ENCODE measurements at regions not wholly inside any gene's neighbourhood (a gene's known extent, or its start where the extent isn't known, plus 50 kb on each side); places are given as distances from the start of the nearest gene placed in this dataset.
A peak's percentile ranks its signal among the peaks of the same experiment; 100 is the strongest.

DNA sequence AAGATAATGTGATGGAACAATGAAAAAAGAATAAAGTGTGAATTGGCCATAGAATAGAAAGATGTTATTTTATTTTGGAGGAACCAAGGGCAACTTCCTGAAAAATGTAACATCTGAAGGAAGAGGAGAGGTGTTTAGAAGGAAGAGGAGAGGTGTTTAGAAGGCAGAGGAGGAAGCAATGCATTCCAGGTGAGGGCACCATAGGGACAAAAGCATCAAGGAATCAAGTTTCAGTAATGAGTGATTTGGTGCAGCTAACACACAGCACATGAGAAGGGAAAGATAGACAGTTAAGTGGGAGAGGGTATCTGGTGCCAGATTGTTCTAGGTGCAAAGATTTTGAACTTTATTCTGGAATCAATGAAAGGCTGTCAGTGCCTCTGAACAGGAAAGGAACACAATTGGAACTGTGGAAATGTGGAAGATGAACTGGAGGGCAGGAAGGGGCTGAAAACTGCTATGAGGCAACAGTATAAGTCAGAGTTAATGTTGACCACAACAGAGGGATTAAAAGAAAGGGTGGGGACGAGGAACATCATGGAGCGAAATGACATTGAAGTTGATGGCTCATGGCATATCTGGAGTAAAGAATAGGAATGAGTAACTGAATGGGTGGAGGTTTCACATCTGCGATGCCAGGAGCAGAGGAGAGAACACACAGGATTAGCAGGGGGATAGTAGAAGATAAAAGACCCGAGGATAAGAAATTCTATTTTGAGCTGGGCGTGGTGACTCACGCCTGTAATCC, 326.6 kb downstream of the LRIG3 start:
- no peak for DNase-seq

DNA sequence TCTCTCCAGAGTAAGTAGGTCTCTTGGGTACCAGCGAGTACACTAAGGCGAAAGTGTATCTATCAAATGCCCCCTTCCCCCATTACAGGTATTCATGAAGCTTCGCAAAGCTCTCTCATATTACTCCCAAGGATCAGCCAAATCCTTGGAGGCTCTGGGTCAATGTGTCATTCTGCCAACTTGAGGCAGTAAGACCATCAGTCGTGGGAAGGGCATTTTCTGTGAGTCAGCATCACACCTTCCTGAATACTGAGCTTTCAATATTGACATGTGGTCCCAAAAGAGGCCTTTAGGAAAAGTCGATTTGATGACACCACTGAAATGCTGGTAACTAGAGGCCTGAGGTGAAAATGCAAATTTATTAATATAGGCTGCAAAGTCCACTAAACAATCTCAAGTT, 323.9 kb downstream of the LRIG3 start:
- DNase-seq, result no peak

DNA sequence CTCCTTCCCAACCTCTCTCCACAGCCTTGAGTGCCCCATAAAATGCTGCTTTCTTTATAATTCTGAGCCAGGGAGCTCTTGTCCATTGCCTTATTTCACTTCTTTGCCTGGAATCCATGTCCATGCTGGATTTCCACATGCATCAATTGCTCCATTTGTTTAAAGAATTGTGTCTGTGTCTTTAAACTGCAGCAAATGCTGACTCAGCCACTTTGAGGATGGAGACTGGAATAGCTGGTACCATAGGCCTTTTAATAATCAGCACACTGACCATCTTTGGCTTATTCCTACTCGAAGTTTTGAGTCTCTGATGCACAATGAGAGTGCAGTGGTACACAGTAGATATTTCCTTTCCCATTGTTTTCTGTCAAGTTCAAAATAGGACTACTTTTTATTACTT, 318.8 kb downstream of the LRIG3 start:
- DNase-seq, result no peak

DNA sequence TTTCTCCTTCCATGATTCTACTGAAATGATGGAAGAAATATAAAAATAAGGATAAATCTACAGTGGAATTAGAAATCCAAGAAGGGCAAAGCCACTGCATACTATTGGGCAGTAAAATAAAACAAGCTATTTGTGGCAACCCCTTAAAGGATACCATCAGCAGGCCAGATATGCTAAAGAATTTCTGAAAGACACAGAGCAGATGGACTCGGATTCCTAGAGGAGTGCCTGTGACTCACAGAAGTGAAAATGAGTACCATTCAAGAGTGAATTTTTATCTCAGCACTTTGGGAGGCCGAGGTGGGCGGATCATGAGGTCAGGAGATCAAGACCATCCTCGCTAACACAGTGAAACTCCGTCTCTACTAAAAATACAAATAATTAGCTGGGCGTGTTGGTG, 318.1 kb downstream of the LRIG3 start:
- no peak for DNase-seq

DNA sequence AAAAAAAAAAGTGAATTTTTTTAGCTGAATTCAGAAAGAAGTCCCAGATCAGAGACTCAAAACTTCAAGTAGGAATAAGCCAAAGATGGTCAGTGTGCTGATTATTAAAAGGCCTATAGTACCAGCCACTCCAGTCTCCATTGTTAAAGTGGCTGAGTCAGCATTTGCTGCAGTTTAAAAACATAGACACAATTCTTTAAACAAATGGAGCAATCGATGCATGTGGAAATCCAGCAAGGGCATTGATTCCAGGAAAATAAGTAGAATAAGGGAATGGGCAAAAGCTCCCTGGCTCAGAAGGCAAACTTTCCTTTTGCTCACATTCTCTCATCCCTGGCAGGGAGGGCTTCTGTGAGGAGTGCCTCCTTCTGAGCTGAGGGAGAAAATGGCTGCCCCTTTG, 317.6 kb downstream of the LRIG3 start:
- DNase-seq, result no peak

DNA sequence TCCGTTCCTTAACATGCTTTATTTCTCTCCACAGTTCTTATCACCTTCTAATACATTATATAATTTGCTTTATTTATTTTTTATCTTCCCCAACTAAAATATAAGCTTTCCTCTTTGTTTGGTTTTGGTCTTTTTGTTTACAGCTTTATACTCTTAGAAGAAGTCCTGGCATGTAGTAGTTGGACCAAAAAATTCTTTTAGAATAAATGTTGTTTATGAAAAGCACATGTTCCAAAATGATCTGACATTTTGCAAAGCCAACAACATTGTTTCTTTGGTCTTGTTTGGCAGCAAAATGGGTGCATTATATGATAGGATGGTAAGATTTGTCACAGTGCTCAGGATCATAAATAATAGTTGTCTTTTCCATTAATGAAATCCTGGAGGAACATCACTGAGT, 312.5 kb downstream of the LRIG3 start:
- DNase-seq, result no peak

DNA sequence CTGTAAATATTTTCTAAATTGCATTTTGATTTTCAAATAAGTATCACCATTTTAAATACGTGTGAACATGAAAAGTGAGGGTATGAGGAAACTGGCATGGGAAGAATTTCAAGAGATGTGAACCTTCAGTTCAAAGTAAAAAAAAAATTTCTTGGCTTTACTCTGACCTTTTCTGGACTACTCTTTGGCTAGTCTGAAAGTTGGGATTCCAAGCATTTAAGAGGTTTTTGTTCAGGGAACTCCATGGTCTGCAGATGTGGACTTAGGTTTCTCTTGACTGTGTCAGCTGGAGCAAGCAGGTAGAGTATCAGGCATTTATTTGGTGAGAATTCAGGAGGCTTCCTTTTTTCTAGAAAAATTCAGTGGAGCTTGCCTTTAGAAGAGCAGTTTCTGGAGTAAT, 311.6 kb downstream of the LRIG3 start:
- DNase-seq, result no peak

DNA sequence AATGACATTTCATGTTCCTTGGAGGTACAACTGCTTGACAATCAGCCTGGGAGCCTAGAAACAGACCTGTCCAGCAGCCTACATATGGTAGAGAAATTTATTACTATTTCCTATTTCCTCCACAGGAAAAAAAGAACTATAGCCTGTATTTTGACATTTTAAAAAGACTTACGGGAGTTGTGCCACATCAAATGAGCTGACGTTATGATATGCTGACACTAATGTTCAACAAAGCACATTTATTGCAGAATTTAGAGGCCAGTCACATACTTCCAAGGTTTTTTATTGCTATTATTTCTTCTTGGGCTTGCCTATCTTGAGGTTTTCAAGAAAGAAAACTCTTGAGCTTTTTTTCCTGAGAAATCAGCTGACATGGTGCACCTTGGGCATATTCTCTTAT, 305.3 kb downstream of the LRIG3 start:
- DNase-seq, result no peak

DNA sequence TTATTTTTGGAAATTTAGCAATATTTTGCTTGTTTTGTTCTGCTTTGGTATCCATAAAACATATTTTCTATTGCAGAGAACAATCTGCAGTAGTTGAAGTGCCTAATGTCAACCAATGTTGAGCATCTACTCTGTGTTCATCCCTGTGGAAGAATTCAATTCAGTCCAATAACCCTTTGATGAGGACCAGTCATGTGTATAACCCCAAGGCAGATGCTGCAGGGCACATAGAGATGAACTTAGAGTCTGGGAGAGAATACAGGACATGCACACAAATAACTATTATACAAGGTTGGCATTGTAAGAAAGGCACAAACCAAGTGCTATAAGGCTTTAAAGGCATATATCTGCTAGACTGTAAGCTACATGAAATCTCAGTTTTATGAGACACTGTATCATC, 304.7 kb downstream of the LRIG3 start:
- no peak for DNase-seq

DNA sequence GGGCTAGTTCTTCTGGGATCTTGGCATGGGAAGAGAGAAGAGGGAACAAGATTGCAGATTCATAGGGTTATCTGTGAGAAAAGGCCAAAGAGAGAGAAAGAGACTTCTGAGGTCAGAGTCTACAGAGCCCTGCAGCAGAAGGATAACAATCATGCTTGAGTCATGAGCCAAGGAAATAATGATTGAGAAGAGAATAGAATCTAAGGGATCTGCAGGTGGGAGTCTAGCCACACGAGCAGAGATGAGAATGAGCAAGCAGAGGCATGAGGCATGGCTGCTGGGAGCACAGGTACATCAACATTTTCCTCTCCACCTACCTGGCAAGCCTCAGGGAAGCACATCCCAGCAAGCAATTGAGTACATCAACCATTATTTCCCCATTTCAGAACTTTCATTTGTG, 303.7 kb downstream of the LRIG3 start:
- DNase-seq, result no peak

DNA sequence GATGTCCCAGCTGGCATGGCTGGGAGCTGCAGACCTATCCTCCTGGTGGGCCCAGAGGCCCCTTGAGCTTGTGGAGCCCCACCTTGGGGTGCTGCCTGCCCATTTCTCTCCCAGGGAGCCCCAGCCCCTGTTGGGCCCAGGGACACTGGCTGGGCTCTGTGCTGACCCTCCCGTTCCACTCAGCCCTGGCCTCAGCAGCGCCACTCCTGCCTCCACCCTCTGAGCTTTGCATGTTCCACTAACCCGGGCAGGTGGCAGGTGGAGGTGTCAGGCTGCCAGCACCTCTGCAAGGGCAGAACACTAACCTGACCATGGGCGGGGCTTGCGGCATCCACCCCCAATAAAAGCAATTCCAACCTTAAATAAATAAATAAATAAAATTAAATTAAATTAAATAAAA, 299.2 kb downstream of the LRIG3 start:
- DNase-seq, result no peak

DNA sequence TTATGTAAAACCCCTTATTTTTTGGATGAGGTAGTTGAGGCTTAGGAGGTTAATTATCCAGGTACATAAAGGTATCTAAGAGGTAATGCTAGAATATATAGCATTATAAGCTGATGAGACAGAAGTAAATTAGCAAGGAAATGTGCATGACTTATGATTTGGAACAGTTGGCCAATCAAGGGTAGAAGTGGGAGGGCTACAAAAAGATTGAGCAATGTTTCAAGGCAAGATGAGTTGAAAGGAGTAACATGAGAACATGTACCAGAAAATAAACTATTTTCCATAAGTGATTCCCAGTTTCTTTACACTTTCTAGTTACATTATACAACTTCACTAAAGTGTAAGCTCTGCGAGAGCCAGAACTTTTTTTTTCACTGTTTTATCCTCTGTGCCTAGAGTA, 290.9 kb downstream of the LRIG3 start:
- no peak for DNase-seq

DNA sequence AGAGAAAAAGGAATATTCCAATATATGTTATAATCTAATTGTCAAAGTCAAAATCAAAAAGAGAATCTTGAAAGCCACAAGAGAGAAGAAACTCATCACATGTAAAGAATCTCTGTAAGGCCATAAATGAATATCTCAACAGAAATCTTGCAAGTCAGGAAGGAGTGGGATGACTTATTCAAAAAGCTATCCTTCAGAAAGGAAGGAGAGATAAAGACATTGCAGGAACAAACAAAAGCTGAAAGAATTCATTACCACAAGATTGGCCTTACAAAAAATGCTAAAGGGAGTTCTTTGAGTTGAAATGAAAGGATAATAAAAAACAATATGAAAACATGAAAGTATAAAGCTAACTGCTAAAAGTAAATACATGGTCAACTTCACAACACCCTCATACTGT, 286.8 kb downstream of the LRIG3 start:
- no peak for DNase-seq

DNA sequence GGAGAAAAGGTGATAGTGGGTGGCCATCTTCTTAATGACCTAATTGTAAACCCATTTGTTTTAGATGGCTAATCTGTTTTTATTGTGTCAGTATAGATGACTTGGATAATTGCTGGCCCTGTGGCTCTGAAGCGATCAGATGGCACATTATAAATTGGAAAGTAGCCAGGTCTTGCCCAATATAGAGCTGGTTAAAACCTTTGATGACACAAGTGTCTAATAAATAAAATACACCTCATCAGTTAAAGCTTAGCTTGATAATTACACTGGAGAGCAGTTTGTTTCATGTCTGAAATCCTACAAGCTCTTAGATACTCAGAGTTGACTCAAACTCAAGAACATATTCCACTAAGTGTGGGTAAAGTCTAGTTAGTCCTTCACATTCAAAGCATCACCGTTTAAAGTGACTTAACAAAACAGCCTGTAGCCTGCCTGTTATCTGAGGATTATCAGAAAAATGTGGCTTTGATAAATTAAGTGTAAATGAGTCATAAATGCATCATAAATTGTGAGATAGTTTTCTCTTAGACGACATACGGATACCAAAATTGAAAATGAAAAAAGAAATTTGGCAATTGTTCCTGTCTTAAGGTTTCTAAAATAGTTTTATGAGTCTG, 280.9 kb downstream of the LRIG3 start:
- DNase-seq, result no peak

DNA sequence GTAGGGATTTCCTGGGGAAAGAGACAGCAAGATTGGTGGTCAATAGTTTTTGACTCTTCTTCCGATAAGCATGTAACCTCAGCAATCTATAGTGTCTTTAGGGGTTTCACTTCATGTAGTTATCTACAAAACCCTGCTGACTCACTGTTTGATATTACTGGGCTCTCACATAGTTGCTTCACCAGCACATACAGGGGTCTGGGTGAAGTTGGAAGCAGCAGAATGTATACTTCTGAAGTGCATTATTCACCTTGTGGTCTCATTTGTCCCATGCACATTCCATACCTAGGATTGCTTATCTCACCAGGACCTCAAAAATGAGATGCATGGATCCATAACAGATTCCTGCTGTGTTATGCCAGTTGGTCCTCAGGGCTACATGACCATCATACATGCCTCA, 280.0 kb downstream of the LRIG3 start:
- no peak for DNase-seq

DNA sequence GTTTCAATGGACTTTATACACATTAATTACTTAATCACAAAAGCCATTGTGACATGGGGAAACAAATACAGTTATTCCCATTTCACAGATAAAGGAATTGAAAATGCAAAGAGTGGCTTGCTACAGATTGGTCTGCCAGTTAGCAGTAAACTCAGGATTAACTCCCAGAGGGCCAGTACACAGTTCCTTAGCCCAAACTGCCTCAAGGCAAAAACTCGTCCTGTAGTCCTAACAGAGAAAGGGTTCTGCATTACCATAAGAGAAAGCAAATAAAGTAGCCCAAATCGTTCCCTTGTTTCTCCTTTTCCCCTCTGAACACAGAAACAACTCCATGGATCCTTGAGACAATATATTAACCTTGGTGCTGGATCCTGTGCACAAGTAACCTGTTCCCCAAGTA, 274.4 kb downstream of the LRIG3 start:
- no peak for DNase-seq

DNA sequence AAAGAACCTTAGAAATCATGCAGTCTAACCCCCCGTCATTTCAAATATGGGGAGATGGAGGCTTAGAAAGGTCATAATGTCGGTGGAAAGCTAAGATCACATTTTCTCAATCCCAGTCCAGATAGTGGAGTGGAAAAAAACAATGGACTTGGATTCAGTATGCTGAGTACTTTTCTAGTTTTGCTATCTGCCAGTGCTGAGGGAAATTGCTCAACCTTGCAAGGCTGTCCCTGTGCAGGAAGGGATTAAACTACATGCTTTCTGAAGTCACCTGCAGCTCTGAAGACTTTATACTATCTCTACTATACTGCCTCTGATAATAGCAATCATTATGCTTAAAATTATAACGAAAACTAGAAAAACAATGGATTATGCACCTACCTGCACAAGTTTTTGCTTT, 272.8 kb downstream of the LRIG3 start:
- no peak for DNase-seq

DNA sequence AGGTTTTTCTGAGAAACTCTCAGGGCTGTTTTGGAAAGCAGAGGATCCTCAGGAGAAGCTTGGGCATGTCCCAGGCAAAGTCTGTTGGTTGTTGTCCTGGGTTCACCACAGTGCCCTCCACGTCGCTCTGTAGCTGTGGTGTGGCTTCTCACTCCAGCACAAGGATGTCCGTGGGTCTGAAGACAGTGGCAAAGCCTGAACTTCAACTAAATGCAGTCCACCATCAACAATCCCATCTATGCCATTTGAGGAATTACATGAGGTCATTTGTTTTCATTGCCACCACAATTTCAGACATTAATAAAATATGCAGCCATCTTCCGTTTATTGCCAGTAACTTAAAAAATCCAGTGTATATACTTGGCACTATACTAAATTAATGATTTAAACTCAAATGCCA, 272.1 kb downstream of the LRIG3 start:
- no peak for DNase-seq

DNA sequence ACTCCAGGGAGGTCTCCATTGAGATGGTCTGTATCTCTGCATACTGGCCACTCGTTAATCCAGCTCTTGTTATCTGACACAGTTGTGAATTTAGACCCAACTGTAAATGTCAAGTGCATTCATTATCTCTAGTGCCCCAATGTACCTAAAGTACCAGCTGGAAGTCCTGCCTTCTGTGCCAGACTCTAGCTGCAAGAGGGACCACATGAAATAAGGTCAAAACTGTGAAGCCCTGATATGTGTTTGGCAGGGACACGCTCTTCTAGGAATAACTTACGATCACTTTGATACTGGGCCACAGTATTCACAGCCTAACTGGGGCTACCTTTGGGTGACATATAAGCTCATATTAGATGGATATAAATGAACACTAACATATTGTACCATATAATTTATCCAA, 268.5 kb downstream of the LRIG3 start:
- no peak for DNase-seq

DNA sequence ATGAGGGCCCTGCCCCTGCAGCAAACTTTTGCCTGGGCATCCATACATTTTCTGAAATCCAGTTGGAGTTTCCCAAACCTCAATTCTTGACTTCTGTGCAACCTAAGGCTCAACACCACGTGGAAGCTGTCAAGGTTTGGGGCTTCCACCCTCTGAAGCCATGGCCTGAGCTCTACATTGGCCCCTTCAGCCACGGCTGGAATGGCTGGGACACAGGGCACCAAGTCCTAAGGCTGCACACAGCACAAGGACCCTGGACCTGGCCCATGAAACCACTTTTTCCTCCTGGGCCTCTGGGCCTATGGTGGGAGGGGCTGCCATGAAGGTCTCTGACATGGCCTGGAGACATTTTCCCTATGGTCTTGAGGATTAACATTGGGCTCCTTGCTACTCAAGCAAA, 266.3 kb downstream of the LRIG3 start:
- no peak for DNase-seq

DNA sequence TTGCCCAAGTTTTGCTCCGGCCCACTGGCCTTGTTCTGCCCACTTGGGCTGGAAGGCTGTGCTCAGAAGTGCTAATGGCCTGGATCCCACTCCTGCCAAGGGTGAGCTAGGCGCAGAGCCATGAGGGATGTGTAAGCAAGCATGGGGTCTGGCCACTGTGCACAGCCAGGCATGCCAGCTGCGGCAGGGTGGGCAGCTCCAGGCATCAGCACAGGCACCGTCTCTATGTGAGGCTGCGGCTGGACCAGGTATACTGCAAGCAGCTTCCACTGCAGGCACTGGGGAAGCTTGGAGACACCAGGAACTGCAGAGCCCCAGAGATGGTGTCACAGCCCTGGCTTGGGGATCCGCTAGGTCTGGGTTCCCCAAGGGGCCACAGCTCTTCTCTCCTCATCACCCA, 264.9 kb downstream of the LRIG3 start:
- DNase-seq, result no peak

DNA sequence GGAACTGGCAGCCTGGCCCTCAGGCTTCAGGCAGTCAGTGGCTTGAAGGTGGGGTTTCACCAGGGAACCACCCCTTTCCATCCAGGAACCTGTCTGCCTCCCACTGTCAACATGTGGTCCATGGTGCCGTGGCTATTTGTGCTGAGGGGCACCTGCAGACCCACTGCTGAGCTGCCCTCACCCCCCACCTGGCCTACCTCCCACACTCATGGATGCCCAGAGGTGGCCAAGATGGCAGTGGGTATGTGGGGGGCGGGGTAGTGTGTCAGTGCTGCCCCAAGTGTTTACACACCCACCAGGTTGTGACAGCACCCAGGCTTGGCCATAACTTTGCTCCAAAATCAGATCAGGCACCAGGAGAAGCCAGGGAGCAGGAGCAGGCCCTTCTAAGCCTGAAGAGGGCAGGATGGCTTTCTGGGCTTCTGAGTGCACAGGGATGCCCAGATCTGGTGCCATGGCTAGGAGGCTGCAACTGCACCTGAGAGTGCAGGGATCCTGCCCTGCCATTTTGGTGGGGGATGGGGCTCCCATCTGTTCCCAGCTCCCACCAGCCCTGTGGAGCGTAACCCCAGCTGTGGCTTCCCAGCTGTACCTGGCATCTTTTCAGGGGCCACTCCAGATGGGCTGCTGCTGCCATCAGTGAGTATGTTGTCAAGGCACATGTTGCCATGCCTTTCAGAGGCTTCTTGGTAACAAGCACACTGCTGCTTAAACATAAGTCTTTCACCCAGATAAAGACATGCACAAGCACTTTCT, 263.9 kb downstream of the LRIG3 start:
- DNase-seq, result peak in 1 of 3 donors; percentile 10

DNA sequence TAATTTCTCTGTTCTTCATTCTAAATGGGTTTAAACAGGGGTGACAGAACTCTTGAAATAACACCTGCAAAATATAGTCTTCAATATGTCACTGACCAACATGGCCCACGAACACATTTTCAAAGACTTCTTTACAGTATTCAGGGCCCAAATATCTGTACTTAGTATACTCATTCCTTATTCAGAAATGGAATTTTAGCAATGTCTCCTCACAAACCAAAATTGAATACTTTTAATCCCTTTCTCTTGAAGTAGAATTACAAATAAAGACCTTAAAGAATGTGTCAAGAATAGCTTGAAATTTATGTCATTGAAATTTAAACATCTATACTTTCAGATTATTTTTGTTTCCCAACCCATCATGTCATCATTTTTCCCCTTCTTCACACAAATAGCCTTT, 263.1 kb downstream of the LRIG3 start:
- no peak for DNase-seq

DNA sequence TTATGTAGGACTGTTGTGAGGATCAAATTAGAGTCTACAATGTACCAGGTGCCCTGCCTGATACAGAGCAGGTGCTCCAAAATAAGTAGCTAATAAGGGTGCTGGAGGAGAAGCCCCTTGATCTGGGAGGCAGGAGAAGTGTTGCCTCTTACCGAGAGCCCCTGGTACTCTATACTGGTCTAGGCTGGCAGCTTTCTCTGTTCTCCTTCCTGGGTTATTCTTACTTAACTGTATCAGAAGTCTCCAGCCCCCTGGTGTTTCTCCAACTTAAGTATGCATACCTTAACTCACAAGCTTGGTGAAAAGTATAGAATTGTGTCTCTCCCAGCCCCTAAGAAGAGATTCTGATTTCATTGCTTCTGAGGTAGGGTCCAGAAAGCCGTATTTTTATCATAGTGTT, 254.9 kb downstream of the LRIG3 start:
- peak in 1 of 3 donors; percentile 3 for DNase-seq

Data from suppressor macrophage treated with lipopolysaccharide for 1 hour (primary cell).